ENCODE measurements at regions not wholly inside any gene's neighbourhood (a gene's known extent, or its start where the extent isn't known, plus 50 kb on each side); places are given as distances from the start of the nearest gene placed in this dataset.
"Not testable (repeated sequence)": the region's sequence is repeated elsewhere in the genome, so short reads cannot be mapped to it uniquely, and the experiment has no call there.

GRCh38 chr21:31417214-31417613 is 73.2 kb upstream of the TIAM1 start:
- not testable (repeated sequence) for TF ChIP-seq CTCF, POLR2A (IDR thresholded peaks at IDR 0.05)
